ENCODE measurements at regions not wholly inside any gene's neighbourhood (a gene's known extent, or its start where the extent isn't known, plus 50 kb on each side); places are given as distances from the start of the nearest gene placed in this dataset.

DNA sequence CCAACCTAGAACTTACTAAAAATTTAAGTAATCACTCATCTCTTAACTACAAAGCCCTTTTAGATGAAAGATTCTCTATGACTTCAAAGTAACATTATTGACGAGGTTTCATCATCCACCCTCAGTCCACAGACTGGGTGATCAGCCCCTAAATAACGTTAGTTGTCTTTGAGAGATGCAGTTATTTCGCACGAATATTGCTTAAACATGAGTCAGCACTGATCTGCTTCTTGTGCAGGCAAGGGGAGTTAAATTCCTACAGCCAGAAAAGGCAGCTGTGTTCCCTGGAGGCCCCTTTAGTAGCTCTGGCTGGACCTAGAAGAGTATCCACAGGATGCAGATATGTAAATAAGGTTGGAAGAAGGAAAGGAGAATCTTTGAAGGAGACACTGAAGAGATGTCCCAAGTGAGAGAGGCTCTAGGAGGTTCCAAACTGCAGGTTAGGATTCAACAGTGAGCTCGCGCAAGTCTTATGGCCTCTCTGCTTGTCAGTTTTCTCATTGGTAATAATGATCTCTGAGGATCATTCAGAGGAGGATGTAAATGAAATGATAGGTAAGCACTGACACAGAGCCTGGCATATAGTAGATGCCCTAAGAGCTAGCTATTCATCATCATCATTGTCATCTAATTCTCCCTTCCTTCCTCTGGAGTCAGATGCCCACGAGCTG, 122.2 kb upstream of the MAN2A1 start:
- H3K4me3 ChIP-seq (ENCODE audit: low read depth, low read length): no peak overlapping the region
- DNase-seq (ENCODE audit: low read depth): no peak
- TF ChIP-seq, protein P1, sequence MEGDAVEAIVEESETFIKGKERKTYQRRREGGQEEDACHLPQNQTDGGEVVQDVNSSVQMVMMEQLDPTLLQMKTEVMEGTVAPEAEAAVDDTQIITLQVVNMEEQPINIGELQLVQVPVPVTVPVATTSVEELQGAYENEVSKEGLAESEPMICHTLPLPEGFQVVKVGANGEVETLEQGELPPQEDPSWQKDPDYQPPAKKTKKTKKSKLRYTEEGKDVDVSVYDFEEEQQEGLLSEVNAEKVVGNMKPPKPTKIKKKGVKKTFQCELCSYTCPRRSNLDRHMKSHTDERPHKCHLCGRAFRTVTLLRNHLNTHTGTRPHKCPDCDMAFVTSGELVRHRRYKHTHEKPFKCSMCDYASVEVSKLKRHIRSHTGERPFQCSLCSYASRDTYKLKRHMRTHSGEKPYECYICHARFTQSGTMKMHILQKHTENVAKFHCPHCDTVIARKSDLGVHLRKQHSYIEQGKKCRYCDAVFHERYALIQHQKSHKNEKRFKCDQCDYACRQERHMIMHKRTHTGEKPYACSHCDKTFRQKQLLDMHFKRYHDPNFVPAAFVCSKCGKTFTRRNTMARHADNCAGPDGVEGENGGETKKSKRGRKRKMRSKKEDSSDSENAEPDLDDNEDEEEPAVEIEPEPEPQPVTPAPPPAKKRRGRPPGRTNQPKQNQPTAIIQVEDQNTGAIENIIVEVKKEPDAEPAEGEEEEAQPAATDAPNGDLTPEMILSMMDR (conservative IDR thresholded peaks at IDR 0.05; ENCODE audit: low read depth, low read length): no peak

- DNase-seq (ENCODE audit: low read depth): no peak
- H3K4me3 ChIP-seq (ENCODE audit: low read depth, low read length): no peak overlapping the region
- TF ChIP-seq, protein P1 (conservative IDR thresholded peaks at IDR 0.05; ENCODE audit: low read depth, low read length): no peak
Observed at GRCh38 chr5:109566361-109566760, 123.4 kb upstream of the MAN2A1 start.

- DNase-seq (ENCODE audit: low read depth): no peak
- TF ChIP-seq, protein P1 (conservative IDR thresholded peaks at IDR 0.05; ENCODE audit: low read depth, low read length): no peak
- no peak overlapping the region for H3K4me3 ChIP-seq (ENCODE audit: low read depth, low read length)
Observed at GRCh38 chr5:109563739-109564138, 126.0 kb upstream of the MAN2A1 start.

- TF ChIP-seq, protein P1 (conservative IDR thresholded peaks at IDR 0.05; ENCODE audit: low read depth, low read length): no peak
- no peak for DNase-seq (ENCODE audit: low read depth)
Observed at GRCh38 chr5:109563189-109563588, 126.5 kb upstream of the MAN2A1 start.

DNA sequence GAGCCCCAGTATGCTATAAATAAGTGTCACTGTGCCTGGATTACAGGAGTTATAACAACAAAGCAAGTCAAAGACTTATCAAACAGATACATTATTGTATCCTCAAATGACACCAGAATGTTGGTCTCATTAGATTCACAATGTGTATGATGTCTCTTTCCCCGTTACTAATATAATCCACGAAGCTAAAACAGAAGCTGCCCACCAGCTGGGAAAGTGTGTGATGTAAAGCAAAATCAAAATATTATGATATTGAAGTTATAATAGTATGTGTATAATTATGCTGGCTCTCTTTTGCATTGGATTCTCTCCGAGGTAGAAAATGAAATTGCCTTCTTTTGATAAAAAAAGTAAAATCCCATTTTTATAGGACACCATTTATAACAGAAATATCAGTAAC, 127.3 kb upstream of the MAN2A1 start:
- TF ChIP-seq, protein P1 (conservative IDR thresholded peaks at IDR 0.05; ENCODE audit: low read depth, low read length): no peak
- no peak overlapping the region for H3K4me3 ChIP-seq (ENCODE audit: low read depth, low read length)
- no peak for DNase-seq (ENCODE audit: low read depth)

More at GRCh38 chr5:109563189-109563588, 126.5 kb upstream of the MAN2A1 start:
- H3K4me3 ChIP-seq (ENCODE audit: low read depth, low read length): no peak overlapping the region

DNA sequence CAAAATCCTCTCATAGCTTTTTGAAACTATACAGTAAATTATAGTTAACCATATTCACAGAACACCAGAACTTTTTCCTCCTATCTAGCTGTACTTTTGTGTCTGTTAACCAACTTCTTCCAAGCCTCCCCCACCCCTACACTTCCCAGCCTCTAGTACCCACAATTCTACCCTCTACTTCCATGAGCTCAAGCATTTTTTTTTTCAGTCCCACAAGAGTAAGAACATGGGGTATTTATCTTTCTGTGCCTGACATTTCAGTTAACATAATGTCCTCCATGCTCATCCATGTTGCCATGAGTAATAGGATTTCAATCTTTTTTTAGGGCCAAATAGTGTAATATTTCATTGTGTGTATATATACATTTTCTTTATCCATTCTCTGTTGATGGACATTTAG, 128.3 kb upstream of the MAN2A1 start:
- DNase-seq (ENCODE audit: low read depth): no peak
- TF ChIP-seq, protein P1 (conservative IDR thresholded peaks at IDR 0.05; ENCODE audit: low read depth, low read length): no peak

GRCh38 chr5:109560554-109560953, 129.2 kb upstream of the MAN2A1 start:
- no peak for DNase-seq (ENCODE audit: low read depth)
- no peak overlapping the region for H3K4me3 ChIP-seq (ENCODE audit: low read depth, low read length)
- TF ChIP-seq, protein P1 (conservative IDR thresholded peaks at IDR 0.05; ENCODE audit: low read depth, low read length): no peak

More for the DNA sequence above, 128.3 kb upstream of the MAN2A1 start:
- H3K4me3 ChIP-seq (ENCODE audit: low read depth, low read length): no peak overlapping the region

Data from epithelial cell of proximal tubule (primary cell).